ENCODE measurements at regions not wholly inside any gene's neighbourhood (a gene's known extent, or its start where the extent isn't known, plus 50 kb on each side); places are given as distances from the start of the nearest gene placed in this dataset.

- Histone ChIP-seq H3K36me3 (no peaks in the 10 kb centered on the region), H3K4me1 (peaks cover 0 to 16% (median 2%) of the 10 kb centered on the region in 4 donors), H3K27me3 (no peaks in the 10 kb centered on the region), H3K4me3 (no peak overlapping the region), H3K9me3 (no peaks in the 10 kb centered on the region), H3K27ac (no peak overlapping the region)
- no peak for TF ChIP-seq CTCF (IDR thresholded peaks at IDR 0.05)
- DNase-seq, result no peak
- intact Hi-C loops (cut with DNase I; ENCODE audit: low total_unique reads), result no loop called here
Observed at GRCh38 chr4:114263233-114263632, 283.8 kb upstream of the ARSJ start.

GRCh38 chr4:114264452-114264851 is 285.0 kb upstream of the ARSJ start:
- no peaks in the 10 kb centered on the region for H3K9me3 ChIP-seq
- H3K36me3 ChIP-seq, result no peaks in the 10 kb centered on the region
- H3K27ac ChIP-seq, result peak overlapping the region; percentile 8 to 29
- no peak for TF ChIP-seq CTCF (IDR thresholded peaks at IDR 0.05)
- H3K4me1 ChIP-seq, result peaks cover 0 to 18% (median 2%) of the 10 kb centered on the region in 4 donors
- DNase-seq, result no peak
- H3K4me3 ChIP-seq, result no peak overlapping the region
- no peaks in the 10 kb centered on the region for H3K27me3 ChIP-seq
- intact Hi-C loops (cut with DNase I; ENCODE audit: low total_unique reads), result no loop called here

GRCh38 chr4:114264877-114265291 is 285.4 kb upstream of the ARSJ start:
- Histone ChIP-seq H3K27ac (peak overlapping the region; percentile 8 to 23), H3K36me3 (no peaks in the 10 kb centered on the region), H3K9me3 (no peaks in the 10 kb centered on the region), H3K4me3 (no peak overlapping the region), H3K27me3 (no peaks in the 10 kb centered on the region), H3K4me1 (peaks cover 0 to 22% (median 2%) of the 10 kb centered on the region in 4 donors)
- intact Hi-C loops (cut with DNase I; ENCODE audit: low total_unique reads), result no loop called here
- no peak for DNase-seq
- no peak for TF ChIP-seq CTCF (IDR thresholded peaks at IDR 0.05)

- Histone ChIP-seq H3K4me1 (peaks cover 0 to 25% (median 2%) of the 10 kb centered on the region in 4 donors), H3K9me3 (no peaks in the 10 kb centered on the region), H3K36me3 (no peaks in the 10 kb centered on the region), H3K27ac (peak overlapping the region in 1 of 2 donors; percentile 30), H3K27me3 (no peaks in the 10 kb centered on the region), H3K4me3 (no peak overlapping the region)
- TF ChIP-seq CTCF (IDR thresholded peaks at IDR 0.05), result no peak
- no peak for DNase-seq
- intact Hi-C loops (cut with DNase I; ENCODE audit: low total_unique reads), result no loop called here
Observed at GRCh38 chr4:114265342-114265741, 285.9 kb upstream of the ARSJ start.

- no peak overlapping the region for H3K27ac ChIP-seq
- H3K9me3 ChIP-seq, result no peaks in the 10 kb centered on the region
- no peaks in the 10 kb centered on the region for H3K36me3 ChIP-seq
- intact Hi-C loops (cut with DNase I; ENCODE audit: low total_unique reads), result no loop called here
- DNase-seq, result no peak
- peaks cover 0 to 50% (median 6%) of the 10 kb centered on the region in 4 donors for H3K4me1 ChIP-seq
- no peak for TF ChIP-seq CTCF (IDR thresholded peaks at IDR 0.05)
- no peaks in the 10 kb centered on the region for H3K27me3 ChIP-seq
- no peak overlapping the region for H3K4me3 ChIP-seq
Observed at GRCh38 chr4:114267976-114268375, 288.5 kb upstream of the ARSJ start.

GRCh38 chr4:114271031-114271430 is 291.6 kb upstream of the ARSJ start:
- Histone ChIP-seq H3K9me3 (no peaks in the 10 kb centered on the region), H3K4me3 (no peak overlapping the region), H3K4me1 (peaks cover 0 to 52% (median 6%) of the 10 kb centered on the region in 4 donors), H3K27me3 (no peaks in the 10 kb centered on the region), H3K36me3 (no peaks in the 10 kb centered on the region), H3K27ac (peak overlapping the region; percentile 37 to 47)
- no peak for TF ChIP-seq CTCF (IDR thresholded peaks at IDR 0.05)
- DNase-seq, result no peak
- intact Hi-C loops (cut with DNase I; ENCODE audit: low total_unique reads), result no loop called here

All from tibial artery (tissue), 4 donors.